H9 (cell line): ENCODE measurements at regions not wholly inside any gene's neighbourhood (a gene's known extent, or its start where the extent isn't known, plus 50 kb on each side); places are given as distances from the start of the nearest gene placed in this dataset.

Experiments
- DNase-seq: peaks from one replicate; pipeline ENCODE4 v3.0.0-alpha.2; 2017
- H2AFZ ChIP-seq: one replicate; pipeline ENCODE4 v1.6.1; 2013; ENCODE audit warnings: mild to moderate bottlenecking, low read length, control low read depth, moderate library complexity
- H2AK5ac ChIP-seq: 2 replicates; pipeline ENCODE4 v1.6.1; 2013; ENCODE audit warnings: low read length, control low read depth, mixed read lengths; ENCODE audit not compliant: insufficient read length
- H2BK120ac ChIP-seq: one replicate; pipeline ENCODE4 v1.6.1; 2013; ENCODE audit warnings: low read depth, mild to moderate bottlenecking, low read length, control low read depth, inconsistent platforms; ENCODE audit not compliant: poor library complexity, severe bottlenecking
- H2BK12ac ChIP-seq: 2 replicates; pipeline ENCODE4 v1.6.1; 2013; ENCODE audit warnings: low read length, control low read depth, mixed read lengths, low read depth; ENCODE audit not compliant: insufficient read length
- H2BK15ac ChIP-seq: 2 replicates; pipeline ENCODE4 v1.6.1; 2013; ENCODE audit warnings: low read depth, low read length, control low read depth
- H2BK20ac ChIP-seq: one replicate; pipeline ENCODE4 v1.6.1; 2013; ENCODE audit warnings: low read depth, mild to moderate bottlenecking, low read length, control low read depth, inconsistent platforms; ENCODE audit not compliant: poor library complexity, severe bottlenecking
- H2BK5ac ChIP-seq: 2 replicates; pipeline ENCODE4 v1.6.1; 2013; ENCODE audit warnings: low read length, control low read depth, mixed read lengths; ENCODE audit not compliant: insufficient read length
- H3K14ac ChIP-seq: 2 replicates; pipeline ENCODE4 v1.6.1; 2013; ENCODE audit warnings: low read length, control low read depth; ENCODE audit not compliant: insufficient read depth
- H3K18ac ChIP-seq: 2 replicates; pipeline ENCODE4 v1.6.1; 2013; ENCODE audit warnings: low read depth, mild to moderate bottlenecking, mixed read lengths, low read length, control low read depth; ENCODE audit not compliant: insufficient read length
- H3K23ac ChIP-seq: 2 replicates; pipeline ENCODE4 v1.6.1; 2013; ENCODE audit warnings: low read length, control low read depth, mixed read lengths, low read depth; ENCODE audit not compliant: insufficient read length
- H3K23me2 ChIP-seq: 2 replicates; pipeline ENCODE4 v1.6.1; 2013; ENCODE audit warnings: low read depth, mild to moderate bottlenecking, mixed read lengths, low read length, control low read depth; ENCODE audit not compliant: insufficient read length, poor library complexity, severe bottlenecking
- H3K27ac ChIP-seq: 2 replicates; pipeline ENCODE4 v1.5.1; 2013; ENCODE audit warnings: low read length, control low read depth, mixed read lengths, low read depth; ENCODE audit not compliant: insufficient read length
- H3K27me3 ChIP-seq: 2 replicates; pipeline ENCODE4 v1.6.1; 2013; ENCODE audit warnings: low read length, control low read depth, inconsistent platforms; ENCODE audit not compliant: insufficient read depth
- H3K4ac ChIP-seq: 2 replicates; pipeline ENCODE4 v1.6.1; 2013; ENCODE audit warnings: low read depth, mild to moderate bottlenecking, control low read depth, inconsistent platforms, low read length, moderate library complexity
- H3K4me1 ChIP-seq: 2 replicates; pipeline ENCODE4 v1.6.1; 2013; ENCODE audit warnings: low read length, control low read depth, inconsistent platforms; ENCODE audit not compliant: insufficient read depth
- H3K4me2 ChIP-seq: 2 replicates; pipeline ENCODE4 v1.6.1; 2013; ENCODE audit warnings: low read length, control low read depth, mixed read lengths; ENCODE audit not compliant: insufficient read length, insufficient read depth
- H3K56ac ChIP-seq: 2 replicates; pipeline ENCODE4 v1.6.1; 2013; ENCODE audit warnings: low read depth, mild to moderate bottlenecking, mixed read lengths, low read length, control low read depth; ENCODE audit not compliant: insufficient read length
- H3K79me1 ChIP-seq: 2 replicates; pipeline ENCODE4 v1.6.1; 2013; ENCODE audit warnings: low read depth, mild to moderate bottlenecking, moderate library complexity, low read length, control low read depth, inconsistent platforms; ENCODE audit not compliant: insufficient read depth, poor library complexity, severe bottlenecking
- H3K79me2 ChIP-seq: 2 replicates; pipeline ENCODE4 v1.6.1; 2013; ENCODE audit warnings: low read length, control low read depth, inconsistent platforms; ENCODE audit not compliant: insufficient read depth
- H3K9ac ChIP-seq: 2 replicates; pipeline ENCODE4 v1.6.1; 2013; ENCODE audit warnings: low read length, control low read depth, mixed read lengths; ENCODE audit not compliant: insufficient read length; ENCODE audit errors: extremely low read depth
- H3K9me3 ChIP-seq: one replicate; pipeline ENCODE4 v1.6.1; 2013; ENCODE audit warnings: low read depth, low read length, inconsistent platforms; ENCODE audit not compliant: control insufficient read depth
- H3T11ph ChIP-seq: one replicate; pipeline ENCODE4 v1.6.1; 2013; ENCODE audit warnings: mild to moderate bottlenecking, low read length, control low read depth, inconsistent platforms
- H4K20me1 ChIP-seq: one replicate; pipeline ENCODE4 v1.6.1; 2013; ENCODE audit not compliant: control insufficient read depth, insufficient read length, insufficient read depth
- H4K5ac ChIP-seq: 2 replicates; pipeline ENCODE4 v1.6.1; 2013; ENCODE audit warnings: low read depth, mild to moderate bottlenecking, mixed read lengths, low read length, control low read depth; ENCODE audit not compliant: insufficient read length
- H4K8ac ChIP-seq: replicated peaks from 2 replicates; pipeline ENCODE4 v1.6.1; 2013; ENCODE audit warnings: low read length, control low read depth, mixed read lengths, low read depth; ENCODE audit not compliant: insufficient read length
- H4K91ac ChIP-seq: 2 replicates; pipeline ENCODE4 v1.6.1; 2013; ENCODE audit warnings: low read depth, mild to moderate bottlenecking, moderate library complexity, mixed read lengths, low read length, control low read depth; ENCODE audit not compliant: insufficient read length
- H3K27ac Mint-ChIP-seq, 3 experiments: 2 replicates in 2 of 3; 3 replicates in 1 of 3; pipeline ENCODE4 v1.8.0; 2020 to 2021; ENCODE audit warnings: mixed read lengths in 3 of 3, mild to moderate bottlenecking in 1 of 3, moderate library complexity in 1 of 3
- H3K27me3 Mint-ChIP-seq: 2 replicates; pipeline ENCODE4 v1.8.0; 2021; ENCODE audit warnings: low read depth, mild to moderate bottlenecking, moderate library complexity, mixed read lengths
- H3K36me3 Mint-ChIP-seq, 3 experiments: 2 replicates in 2 of 3; 3 replicates in 1 of 3; pipeline ENCODE4 v1.8.0; 2020 to 2021; ENCODE audit warnings: low read depth in 3 of 3, mixed read lengths in 3 of 3; ENCODE audit not compliant: insufficient read depth in 1 of 3
- H3K4me1 Mint-ChIP-seq, 2 experiments: 2 replicates each; pipeline ENCODE4 v1.8.0; 2020; ENCODE audit warnings: mixed read lengths in 2 of 2
- H3K4me3 Mint-ChIP-seq, 2 experiments: 2 replicates in 1 of 2; 3 replicates in 1 of 2; pipeline ENCODE4 v1.8.0; 2020 to 2021; ENCODE audit warnings: mild to moderate bottlenecking in 2 of 2, mixed read lengths in 2 of 2, moderate library complexity in 1 of 2
- H3K9me3 Mint-ChIP-seq, 2 experiments: 2 replicates in 1 of 2; 3 replicates in 1 of 2; pipeline ENCODE4 v1.8.0; 2020; ENCODE audit warnings: mild to moderate bottlenecking in 2 of 2, mixed read lengths in 2 of 2, moderate library complexity in 1 of 2
- CTCF ChIP-seq: fragments of 200-600 bp; sonication (generic); conservative IDR thresholded peaks from 3 replicates; pipeline ENCODE4 v1.8.0; 2021; ENCODE audit warnings: antibody characterized with exemption, mild to moderate bottlenecking
- WGBS: extraction: QIAGEN DNeasy Blood & Tissue Kit; methylation state at CpG from one replicate; pipeline ENCODE4 v1.1.7; 2013; ENCODE audit warnings: missing lambda C conversion rate, low lambda C conversion rate, mixed read lengths; ENCODE audit not compliant: insufficient read length; ENCODE audit errors: extremely low coverage; 5-methylcytosine and 5-hydroxymethylcytosine counted together

- Histone ChIP-seq H3K14ac (no peak overlapping the region), H4K5ac (no peak overlapping the region), H3K56ac (no peak overlapping the region), H3K9me3 (no peaks in the 10 kb centered on the region), H3K18ac (no peak overlapping the region), H3K9ac (no peak overlapping the region), H2BK12ac (no peak overlapping the region), H3K4me1 (no peaks in the 10 kb centered on the region), H3T11ph (no peak overlapping the region), H2BK15ac (no peak overlapping the region), H4K20me1 (no peaks in the 10 kb centered on the region), H2BK5ac (no peak overlapping the region), H2BK120ac (no peak overlapping the region), H3K79me2 (no peaks in the 10 kb centered on the region), H3K79me1 (no peaks in the 10 kb centered on the region), H3K4me2 (no peak overlapping the region), H2AFZ (no peak overlapping the region), H4K91ac (no peak overlapping the region), H3K27ac (no peak overlapping the region), H4K8ac (no peak overlapping the region), H3K4ac (no peak overlapping the region), H3K23ac (no peak overlapping the region), H3K27me3 (no peaks in the 10 kb centered on the region), H3K23me2 (no peaks in the 10 kb centered on the region), H2AK5ac (no peak overlapping the region), H2BK20ac (no peak overlapping the region)
- H3K4me1 Mint-ChIP-seq = peaks cover 0 to 5% of the 10 kb centered on the region in 2 experiments; a peak in 1 of 4 replicates
- no peak overlapping the region for H3K27ac Mint-ChIP-seq
- no peak overlapping the region for H3K4me3 Mint-ChIP-seq
- H3K36me3 Mint-ChIP-seq = peaks cover 0 to 12% (median 7%) of the 10 kb centered on the region in 3 experiments; a peak in 3 of 7 replicates
- DNase-seq = no peak
- TF ChIP-seq CTCF = no peak
- peaks cover 8 to 14% of the 10 kb centered on the region in 2 experiments; a peak in 4 of 5 replicates for H3K9me3 Mint-ChIP-seq
- no peaks in the 10 kb centered on the region for H3K27me3 Mint-ChIP-seq
- WGBS = no CpG with 5 or more reads among the region's 3 CpGs
These were observed 184.0 kb upstream of the GUCY1A2 start for GRCh38 chr11:107202241-107202640.
